ENCODE measurements at regions not wholly inside any gene's neighbourhood (a gene's known extent, or its start where the extent isn't known, plus 50 kb on each side); places are given as distances from the start of the nearest gene placed in this dataset.
A peak's percentile ranks its signal among the peaks of the same experiment; 100 is the strongest.

GRCh38 chr6:150775415-150776203 is 89.9 kb upstream of the MTHFD1L start:
- peak; percentile 31 for DNase-seq

DNA sequence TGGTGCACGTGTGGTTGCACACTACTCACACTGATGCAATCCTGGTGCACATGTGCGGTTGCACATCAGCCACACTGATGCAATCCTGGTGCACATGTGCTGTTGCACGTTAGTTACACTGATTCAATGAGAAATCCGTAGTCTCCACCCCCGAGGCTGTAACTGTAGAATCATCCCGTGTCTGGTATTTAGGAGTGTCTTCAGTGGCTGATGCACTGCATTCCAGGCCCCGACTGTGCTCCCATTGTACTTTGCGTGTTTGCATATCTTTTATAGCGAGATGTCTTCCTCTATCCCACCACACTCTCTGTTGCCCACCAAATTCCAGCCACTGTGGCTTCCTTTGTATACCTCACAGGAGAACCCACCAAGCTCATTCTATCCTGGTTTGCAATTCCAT is 87.8 kb upstream of the MTHFD1L start:
- DNase-seq = no peak

DNA sequence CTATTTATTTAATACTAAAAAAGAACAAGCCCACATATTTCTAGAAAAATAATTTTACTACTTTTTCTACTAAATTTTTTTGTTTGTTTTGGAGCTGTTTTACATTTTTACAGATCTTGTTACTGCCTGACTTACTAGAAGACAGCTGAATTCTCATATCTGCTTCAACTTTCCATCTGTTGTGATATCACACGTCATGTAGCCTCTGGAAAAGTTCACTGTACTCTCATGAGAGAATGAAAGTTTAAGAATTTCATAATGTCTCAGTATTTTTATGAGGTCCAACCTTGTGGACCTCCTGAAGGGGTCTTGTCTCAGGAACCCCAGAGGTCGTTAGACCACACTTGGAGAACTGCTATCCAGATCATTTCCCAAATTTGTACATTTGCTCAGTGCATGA is 81.7 kb upstream of the MTHFD1L start:
- DNase-seq = no peak

GRCh38 chr6:150787429-150787828 is 78.1 kb upstream of the MTHFD1L start:
- no peak for DNase-seq

DNA sequence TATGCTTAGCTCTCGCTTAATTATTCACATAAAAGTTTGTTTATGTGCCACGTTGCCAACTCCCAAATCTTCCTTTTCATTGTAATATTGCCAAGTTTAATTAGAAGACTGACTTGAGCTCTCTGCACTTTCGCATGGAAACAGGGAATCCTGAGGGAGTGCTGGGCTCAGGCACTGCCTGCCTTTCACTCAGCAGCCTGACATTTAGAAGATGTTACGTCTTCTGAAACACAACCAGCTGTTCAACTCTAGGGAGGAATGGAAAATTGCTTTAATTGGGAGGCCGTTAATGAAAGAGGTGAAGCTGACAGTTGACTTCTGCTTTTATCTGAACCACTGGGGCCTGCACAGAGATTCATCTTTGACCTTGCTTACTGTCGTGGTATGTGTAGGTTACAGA is 77.4 kb upstream of the MTHFD1L start:
- DNase-seq = peak; percentile 65

DNA sequence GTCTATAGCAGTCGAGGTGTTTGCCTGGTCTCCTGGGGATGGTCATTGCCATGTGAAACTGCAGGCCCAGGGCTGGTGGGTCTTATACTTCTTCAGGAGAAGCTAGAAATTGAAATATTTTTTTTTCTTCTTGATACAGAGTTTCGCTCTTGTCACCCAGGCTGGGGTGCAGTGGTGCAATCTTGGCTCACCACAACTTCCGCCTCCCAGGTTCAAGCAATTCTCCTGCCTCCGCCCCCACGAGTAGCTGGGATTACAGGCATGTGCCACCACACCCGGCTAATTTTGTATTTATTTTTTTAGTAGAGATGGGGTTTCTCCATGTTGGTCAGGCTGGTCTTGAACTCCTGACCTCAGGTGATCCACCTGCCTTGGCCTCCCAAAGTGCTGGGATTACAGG is 75.6 kb upstream of the MTHFD1L start:
- DNase-seq = peak; percentile 83

DNA sequence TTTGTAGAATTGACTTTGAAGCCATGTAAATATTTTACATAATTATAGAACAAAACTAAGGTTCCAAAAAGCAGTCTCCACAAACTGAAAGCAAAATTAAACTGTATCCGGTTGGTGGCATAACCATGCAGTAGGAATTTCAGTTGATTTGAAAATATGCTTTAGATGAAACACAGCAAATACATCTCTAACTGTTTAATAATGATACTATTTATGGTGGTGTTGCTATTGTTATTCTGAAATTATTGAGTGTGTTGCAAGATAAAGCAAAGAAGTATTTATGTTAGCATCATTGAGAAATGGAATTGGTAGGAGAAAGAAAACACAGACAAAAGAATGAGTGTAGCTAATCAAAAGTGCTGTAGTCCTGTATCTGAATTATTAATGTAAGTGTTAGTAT is 73.8 kb upstream of the MTHFD1L start:
- no peak for DNase-seq

DNA sequence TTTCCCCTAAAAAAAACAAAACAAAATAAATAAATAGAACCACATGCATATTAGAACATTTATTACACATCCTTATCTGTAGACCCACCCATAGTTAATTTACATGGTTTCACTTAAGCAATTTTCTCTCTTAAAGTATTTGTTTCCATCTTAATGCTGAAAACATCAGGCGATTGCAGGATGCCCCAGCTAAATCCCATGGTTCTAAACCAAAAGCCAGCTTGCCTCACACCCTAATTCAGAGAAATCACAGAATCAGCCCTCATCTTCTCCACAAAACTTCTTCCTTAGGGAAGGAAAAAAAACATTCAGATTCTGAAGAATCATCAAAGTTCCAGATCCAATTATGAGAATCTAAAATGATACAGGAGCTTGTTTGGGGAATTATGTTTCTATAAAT is 67.6 kb upstream of the MTHFD1L start:
- no peak for DNase-seq

GRCh38 chr6:150799276-150799805 is 66.2 kb upstream of the MTHFD1L start:
- no peak for DNase-seq

DNA sequence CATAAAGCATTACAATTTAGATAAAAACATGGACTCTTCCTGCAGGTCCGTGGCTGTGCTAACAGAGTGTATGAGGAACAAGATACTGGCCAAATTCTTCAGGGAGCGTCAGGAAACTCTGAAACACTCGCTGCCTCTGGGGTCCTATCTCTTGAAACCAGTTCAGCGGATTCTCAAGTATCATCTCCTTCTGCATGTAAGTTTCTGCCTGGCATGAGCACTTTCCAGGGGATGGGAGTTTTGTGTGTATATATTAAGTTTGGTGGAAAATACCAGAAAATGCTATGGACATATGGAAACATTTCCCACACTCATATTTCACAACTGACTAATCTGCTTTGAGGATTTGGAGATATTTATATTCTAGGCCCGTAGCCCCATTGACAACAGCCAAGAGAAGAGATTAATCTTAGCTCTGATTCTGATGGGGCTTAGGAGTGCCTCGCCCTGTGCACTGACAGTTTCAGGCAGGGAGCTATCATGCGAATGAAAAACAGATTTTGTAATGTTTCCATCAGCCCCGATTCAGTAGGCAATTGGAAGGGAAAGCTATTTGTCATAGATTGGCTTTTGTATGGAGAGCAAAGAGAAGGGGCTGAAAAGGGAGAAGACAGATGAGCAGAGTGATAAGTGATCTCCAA is 64.7 kb upstream of the MTHFD1L start:
- no peak for DNase-seq

DNA sequence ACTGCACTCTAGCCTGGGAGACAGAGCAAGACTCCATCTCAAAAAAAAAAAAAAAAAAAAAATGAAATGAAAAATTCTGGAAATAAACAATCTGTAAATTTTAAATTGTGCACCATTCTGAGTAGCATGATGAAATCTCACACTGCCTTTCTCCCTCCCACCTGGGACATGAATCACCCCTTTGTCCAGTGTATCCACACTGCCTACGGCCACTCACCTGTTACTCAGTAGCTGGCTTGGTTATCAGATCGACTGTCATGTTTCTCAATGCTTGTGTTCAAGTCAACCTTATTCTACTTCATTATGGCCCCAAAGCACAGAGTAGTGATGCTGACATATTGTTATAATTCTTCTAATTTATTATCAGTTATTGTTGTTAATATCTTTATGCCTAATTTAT is 58.7 kb upstream of the MTHFD1L start:
- DNase-seq = no peak

- no peak for DNase-seq
Measured at GRCh38 chr6:150813319-150813992, 52.0 kb upstream of the MTHFD1L start.

DNA sequence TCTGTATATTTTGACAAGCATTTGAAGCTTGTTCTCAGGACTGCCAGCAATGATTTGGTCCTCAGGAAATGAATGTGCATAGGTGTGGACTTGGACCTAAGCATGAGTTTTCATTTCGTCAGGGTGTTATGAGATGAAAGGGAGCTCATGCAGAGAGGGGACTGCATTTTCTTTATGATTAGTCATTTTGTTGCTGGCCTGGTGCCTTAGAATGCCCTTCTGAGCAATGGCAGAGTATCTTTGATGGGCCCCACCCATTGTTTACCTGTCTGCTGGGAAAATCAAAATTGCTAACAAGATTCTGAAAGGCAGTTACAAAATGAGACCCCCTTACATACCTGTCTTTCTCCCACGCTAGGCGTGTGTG is 51.5 kb upstream of the MTHFD1L start:
- DNase-seq = no peak
